Adrenal gland (tissue), 5 donors: ENCODE measurements at regions not wholly inside any gene's neighbourhood (a gene's known extent, or its start where the extent isn't known, plus 50 kb on each side); places are given as distances from the start of the nearest gene placed in this dataset.

Experiments used
- POLR2A ChIP-seq, 2 donors: fragments of 450-650 bp; IDR thresholded peaks; one replicate each; pipeline ENCODE4 v1.6.1; 2017; ENCODE audit warnings: antibody characterized with exemption in 2 of 2, mild to moderate bottlenecking in 2 of 2, moderate library complexity in 1 of 2
- TF ChIP-seq, protein P1 (sequence below), 6 experiments: fragments of 450-650 bp in 4 of 6; fragments of 200-600 bp in 2 of 6; sonication (generic) in 1 of 6; IDR thresholded peaks; 1 replicate in 5 of 6; 2 replicates in 1 of 6; pipeline versions ENCODE4 v1.5.1 to v1.8.0; 2016 to 2021; ENCODE audit warnings: antibody characterized with exemption in 6 of 6, mild to moderate bottlenecking in 2 of 6, moderate library complexity in 1 of 6
- donor health status: DM: no; HTN: no; CAD: no.

GRCh38 chrX:113906168-113906567 is 677.7 kb upstream of the HTR2C start:
- TF ChIP-seq POLR2A (IDR thresholded peaks at IDR 0.05) = no peak
- TF ChIP-seq, protein P1, sequence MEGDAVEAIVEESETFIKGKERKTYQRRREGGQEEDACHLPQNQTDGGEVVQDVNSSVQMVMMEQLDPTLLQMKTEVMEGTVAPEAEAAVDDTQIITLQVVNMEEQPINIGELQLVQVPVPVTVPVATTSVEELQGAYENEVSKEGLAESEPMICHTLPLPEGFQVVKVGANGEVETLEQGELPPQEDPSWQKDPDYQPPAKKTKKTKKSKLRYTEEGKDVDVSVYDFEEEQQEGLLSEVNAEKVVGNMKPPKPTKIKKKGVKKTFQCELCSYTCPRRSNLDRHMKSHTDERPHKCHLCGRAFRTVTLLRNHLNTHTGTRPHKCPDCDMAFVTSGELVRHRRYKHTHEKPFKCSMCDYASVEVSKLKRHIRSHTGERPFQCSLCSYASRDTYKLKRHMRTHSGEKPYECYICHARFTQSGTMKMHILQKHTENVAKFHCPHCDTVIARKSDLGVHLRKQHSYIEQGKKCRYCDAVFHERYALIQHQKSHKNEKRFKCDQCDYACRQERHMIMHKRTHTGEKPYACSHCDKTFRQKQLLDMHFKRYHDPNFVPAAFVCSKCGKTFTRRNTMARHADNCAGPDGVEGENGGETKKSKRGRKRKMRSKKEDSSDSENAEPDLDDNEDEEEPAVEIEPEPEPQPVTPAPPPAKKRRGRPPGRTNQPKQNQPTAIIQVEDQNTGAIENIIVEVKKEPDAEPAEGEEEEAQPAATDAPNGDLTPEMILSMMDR (IDR thresholded peaks at IDR 0.05) = no peak
